GM18502 (cell line): ENCODE measurements at regions not wholly inside any gene's neighbourhood (a gene's known extent, or its start where the extent isn't known, plus 50 kb on each side); places are given as distances from the start of the nearest gene placed in this dataset.

ENCODE experiments used
- ATAC-seq: cut with Tn5 transposase; IDR thresholded peaks from one replicate; pipeline ENCODE4 v1.9.1; 2021; ENCODE audit warnings: mild to moderate bottlenecking; ENCODE audit not compliant: unreplicated experiment, poor library complexity

DNA sequence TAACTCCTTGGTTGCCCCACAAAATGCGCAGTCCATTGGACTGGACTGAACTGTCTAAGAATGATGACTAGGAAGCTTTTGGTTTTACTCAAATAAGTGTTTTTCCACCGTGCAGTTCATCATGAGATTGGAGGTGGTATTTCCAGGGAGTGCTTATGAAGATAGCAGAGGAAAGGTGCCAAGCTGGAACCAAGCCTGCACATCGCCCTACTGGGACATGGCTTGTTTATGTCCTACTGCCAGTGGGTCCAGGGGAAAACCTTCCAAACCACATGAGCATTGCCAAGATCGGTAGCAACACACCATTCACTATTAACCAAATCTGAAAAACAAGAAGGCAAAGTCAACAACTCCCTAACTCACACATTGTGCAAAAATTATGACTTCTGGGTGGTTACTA lies 54.7 kb upstream of the DSCAM start:
- no peak for ATAC-seq

DNA sequence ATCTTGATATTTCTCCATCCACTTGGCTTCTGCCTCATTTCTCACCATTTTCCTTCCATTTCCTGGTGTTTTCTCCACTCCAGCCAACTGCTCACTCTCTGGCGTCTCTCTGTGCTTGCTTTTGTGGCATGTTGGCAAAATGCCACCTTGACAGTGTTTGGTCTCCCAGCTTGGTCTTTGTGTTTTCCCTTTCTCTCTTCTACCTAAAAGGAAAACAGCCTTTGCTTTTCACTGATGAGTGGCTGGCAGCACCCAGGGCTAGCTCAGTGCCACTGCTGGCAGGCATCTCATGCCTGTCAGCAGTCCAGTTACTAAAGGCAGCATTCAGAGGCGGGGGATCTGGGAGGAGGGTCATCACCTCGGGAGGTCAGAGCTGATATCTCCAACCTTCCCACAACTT lies 55.3 kb upstream of the DSCAM start:
- no peak for ATAC-seq

- no peak for ATAC-seq
Measured at GRCh38 chr21:40902993-40903392, 56.0 kb upstream of the DSCAM start.

- no peak for ATAC-seq
Measured at GRCh38 chr21:40905251-40905650, 58.3 kb upstream of the DSCAM start.

DNA sequence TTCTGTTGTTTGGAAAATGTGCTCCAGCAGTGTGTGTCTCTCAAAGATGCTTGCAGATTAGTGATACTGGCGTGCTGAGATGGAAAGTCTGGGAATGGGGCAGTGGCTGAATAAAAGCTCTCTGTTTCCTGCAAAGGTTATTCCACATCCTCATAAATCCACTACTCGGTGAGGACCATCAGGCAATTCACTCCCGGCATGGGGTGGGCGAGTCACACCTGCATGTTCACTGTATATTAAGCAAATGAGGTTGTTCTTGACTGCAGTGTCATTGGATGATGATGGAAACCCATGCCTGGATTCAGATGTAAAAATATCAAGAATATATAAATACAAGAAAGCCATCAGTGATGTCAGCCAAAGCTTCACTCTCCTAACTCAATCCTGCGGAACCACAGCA lies 65.4 kb upstream of the DSCAM start:
- ATAC-seq = no peak

- no peak for ATAC-seq
Measured at GRCh38 chr21:40915114-40915513, 68.2 kb upstream of the DSCAM start.

- no peak for ATAC-seq
Measured at GRCh38 chr21:40923407-40923806, 76.4 kb upstream of the DSCAM start.

GRCh38 chr21:40923901-40924300 lies 76.9 kb upstream of the DSCAM start:
- ATAC-seq = no peak

GRCh38 chr21:40924641-40925040 lies 77.7 kb upstream of the DSCAM start:
- ATAC-seq = no peak

DNA sequence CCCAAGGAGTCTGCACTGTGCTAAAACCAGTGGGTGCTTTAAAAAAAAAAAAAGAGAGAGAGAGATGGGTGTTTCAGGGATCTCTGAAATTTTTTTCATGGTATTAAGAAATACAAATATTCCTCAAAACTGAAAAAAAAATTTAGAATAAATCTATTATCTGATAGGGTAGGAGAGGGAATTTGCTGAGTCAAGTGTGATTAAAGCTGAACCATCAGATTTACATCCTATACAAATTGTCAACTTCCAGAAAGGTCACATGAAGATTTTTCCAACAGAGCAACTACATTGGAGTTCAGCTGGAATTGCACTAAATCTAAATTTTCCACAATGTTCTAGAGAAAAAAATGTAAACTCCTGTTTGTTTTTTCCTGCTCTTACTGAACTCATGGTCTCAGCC lies 79.3 kb upstream of the DSCAM start:
- no peak for ATAC-seq

DNA sequence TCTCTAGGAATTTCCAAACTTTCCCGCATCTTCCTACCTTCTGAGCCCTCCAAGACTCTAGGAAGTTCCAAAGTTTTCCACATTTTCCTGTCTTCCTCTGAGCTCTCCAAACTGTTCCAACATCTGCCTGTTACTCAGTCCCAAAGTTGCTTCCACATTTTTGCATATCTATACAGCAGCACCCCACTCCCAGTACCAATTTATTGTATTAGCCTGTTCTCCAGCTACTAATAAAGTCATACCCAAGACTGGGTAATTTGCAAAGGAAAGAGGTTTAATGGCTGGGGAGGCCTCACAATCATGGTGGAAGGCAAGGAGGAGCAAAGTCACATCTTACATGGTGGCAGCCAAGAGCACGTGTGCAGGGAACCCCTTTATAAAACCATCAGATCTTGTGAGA lies 82.9 kb upstream of the DSCAM start:
- ATAC-seq = no peak

DNA sequence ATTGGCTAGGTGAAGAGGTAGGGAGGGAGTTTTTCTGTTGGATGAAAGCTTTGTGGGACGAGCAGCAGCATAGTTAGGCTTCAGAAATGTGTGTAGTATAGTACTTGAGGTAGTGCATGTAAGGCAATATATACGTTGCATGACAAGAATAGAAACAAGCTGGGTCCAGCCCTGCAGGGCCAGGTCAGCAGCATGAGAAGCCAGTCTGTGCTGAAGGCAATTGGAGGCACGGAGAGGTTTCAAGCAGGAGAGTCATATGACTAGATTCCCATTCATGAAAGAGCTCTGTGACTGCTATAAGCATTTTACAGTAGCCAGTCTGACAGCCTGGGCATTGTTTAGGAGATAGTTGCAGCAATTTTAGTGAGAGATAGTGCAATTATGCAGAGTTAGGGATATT lies 84.2 kb upstream of the DSCAM start:
- ATAC-seq = no peak

GRCh38 chr21:40936178-40936577 lies 89.2 kb upstream of the DSCAM start:
- no peak for ATAC-seq

GRCh38 chr21:40936771-40937261 lies 89.9 kb upstream of the DSCAM start:
- ATAC-seq = no peak

DNA sequence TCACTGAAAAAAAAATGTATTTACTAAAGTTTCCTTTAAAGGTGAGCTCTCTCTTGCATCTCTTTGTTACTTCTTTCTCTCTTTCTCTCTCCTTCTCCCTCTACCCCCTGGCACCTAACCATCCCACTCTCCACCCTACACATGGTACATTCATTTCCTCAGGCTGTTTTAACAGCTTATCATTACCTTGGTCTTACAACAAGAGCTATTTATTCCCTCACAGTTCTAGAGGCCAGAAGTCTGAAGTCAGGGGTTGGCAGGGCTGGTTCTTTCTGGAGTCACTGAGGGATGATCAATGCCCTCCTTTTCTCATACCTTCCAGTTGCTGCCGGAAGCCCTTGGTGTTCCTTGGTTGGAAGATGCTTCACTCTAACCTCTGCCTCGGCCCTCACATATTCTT lies 91.1 kb upstream of the DSCAM start:
- ATAC-seq = no peak

- no peak for ATAC-seq
Measured at GRCh38 chr21:40938611-40939010, 91.7 kb upstream of the DSCAM start.

DNA sequence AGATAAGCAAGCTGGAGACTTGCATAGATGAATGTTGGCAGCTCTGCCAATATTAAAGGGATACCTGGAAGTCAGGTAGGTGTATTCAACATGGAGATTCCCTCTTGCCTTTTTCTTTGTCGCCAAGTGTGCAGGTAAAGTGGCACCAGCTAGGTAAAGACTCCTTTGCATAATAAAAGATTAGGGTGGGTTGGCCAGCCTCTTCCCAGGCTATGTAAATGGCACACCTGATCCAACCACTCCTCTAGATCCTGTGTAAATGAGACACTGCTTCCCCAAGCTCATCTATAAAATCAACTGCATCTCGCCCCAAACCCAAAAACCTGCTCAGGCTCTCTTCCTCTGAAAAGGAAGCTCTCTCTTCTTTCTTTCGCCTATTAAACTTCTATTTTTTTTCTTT lies 100.8 kb upstream of the DSCAM start:
- ATAC-seq = no peak

DNA sequence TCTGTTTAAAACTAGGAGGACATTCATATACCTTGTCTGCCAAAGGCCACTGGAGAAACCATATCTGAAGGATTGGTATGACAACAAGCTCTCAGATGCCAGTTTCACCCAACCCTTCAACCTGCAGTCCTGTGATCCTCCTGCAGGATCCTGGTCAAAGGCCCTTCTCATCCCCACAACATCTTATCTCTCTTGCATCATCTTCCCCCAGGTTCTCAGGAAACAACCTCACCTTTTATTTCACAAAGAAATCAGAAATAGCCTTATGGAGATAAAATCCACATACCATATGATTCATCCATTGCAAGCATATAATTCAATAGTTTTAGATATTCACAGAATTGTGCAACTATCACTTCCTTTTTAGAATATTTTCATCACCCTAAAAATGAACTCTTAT lies 104.0 kb upstream of the DSCAM start:
- ATAC-seq = no peak

GRCh38 chr21:40952551-40953323 lies 105.8 kb upstream of the DSCAM start:
- no peak for ATAC-seq

GRCh38 chr21:40964691-40965090 lies 117.7 kb upstream of the DSCAM start:
- ATAC-seq = no peak

- ATAC-seq = no peak
Measured at GRCh38 chr21:40967771-40968170, 120.8 kb upstream of the DSCAM start.

GRCh38 chr21:40972151-40972550 lies 125.2 kb upstream of the DSCAM start:
- ATAC-seq = no peak
